ENCODE measurements at regions not wholly inside any gene's neighbourhood (a gene's known extent, or its start where the extent isn't known, plus 50 kb on each side); places are given as distances from the start of the nearest gene placed in this dataset.

- no peak overlapping the region for H3K4me2 ChIP-seq (ENCODE audit: low read depth, low read length)
- H3K9me2 ChIP-seq (replicated peaks; ENCODE audit: insufficient read depth, low read length): no peaks in the 10 kb centered on the region
- TF ChIP-seq, protein P1, sequence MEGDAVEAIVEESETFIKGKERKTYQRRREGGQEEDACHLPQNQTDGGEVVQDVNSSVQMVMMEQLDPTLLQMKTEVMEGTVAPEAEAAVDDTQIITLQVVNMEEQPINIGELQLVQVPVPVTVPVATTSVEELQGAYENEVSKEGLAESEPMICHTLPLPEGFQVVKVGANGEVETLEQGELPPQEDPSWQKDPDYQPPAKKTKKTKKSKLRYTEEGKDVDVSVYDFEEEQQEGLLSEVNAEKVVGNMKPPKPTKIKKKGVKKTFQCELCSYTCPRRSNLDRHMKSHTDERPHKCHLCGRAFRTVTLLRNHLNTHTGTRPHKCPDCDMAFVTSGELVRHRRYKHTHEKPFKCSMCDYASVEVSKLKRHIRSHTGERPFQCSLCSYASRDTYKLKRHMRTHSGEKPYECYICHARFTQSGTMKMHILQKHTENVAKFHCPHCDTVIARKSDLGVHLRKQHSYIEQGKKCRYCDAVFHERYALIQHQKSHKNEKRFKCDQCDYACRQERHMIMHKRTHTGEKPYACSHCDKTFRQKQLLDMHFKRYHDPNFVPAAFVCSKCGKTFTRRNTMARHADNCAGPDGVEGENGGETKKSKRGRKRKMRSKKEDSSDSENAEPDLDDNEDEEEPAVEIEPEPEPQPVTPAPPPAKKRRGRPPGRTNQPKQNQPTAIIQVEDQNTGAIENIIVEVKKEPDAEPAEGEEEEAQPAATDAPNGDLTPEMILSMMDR (IDR thresholded peaks at IDR 0.05; ENCODE audit: low read length): no peak
- TF ChIP-seq EZH2 (optimal IDR thresholded peaks at IDR 0.05; ENCODE audit: low read depth, low read length) (no peak), EZH2phosphoT487 (IDR thresholded peaks at IDR 0.05; ENCODE audit: low read length) (no peak)
- H3K36me3 ChIP-seq (replicated peaks; ENCODE audit: insufficient read depth, low read length): no peaks in the 10 kb centered on the region
- H3K4me3 ChIP-seq (ENCODE audit: low read length): no peak overlapping the region
- no peak overlapping the region for H3K27ac ChIP-seq (ENCODE audit: low read length)
- H3K27me3 ChIP-seq (replicated peaks; ENCODE audit: insufficient read depth, low read length): no peaks in the 10 kb centered on the region
- no peaks in the 10 kb centered on the region for H3F3A ChIP-seq (ENCODE audit: insufficient read depth, low read length)
- no peak for DNase-seq
- H3K9ac ChIP-seq (ENCODE audit: low read length): no peak overlapping the region
- no peaks in the 10 kb centered on the region for H4K20me1 ChIP-seq (ENCODE audit: insufficient read depth, low read length)
- no peaks in the 10 kb centered on the region for H3K9me3 ChIP-seq (replicated peaks; ENCODE audit: insufficient read depth, low read length)
- H2AFZ ChIP-seq (ENCODE audit: low read length): no peak overlapping the region
- H3K4me1 ChIP-seq (ENCODE audit: low read length): no peaks in the 10 kb centered on the region
- no peaks in the 10 kb centered on the region for H3K79me2 ChIP-seq (ENCODE audit: low read length)
Observed at GRCh38 chr5:135212361-135213026, 178.5 kb upstream of the PITX1 start.

DNA sequence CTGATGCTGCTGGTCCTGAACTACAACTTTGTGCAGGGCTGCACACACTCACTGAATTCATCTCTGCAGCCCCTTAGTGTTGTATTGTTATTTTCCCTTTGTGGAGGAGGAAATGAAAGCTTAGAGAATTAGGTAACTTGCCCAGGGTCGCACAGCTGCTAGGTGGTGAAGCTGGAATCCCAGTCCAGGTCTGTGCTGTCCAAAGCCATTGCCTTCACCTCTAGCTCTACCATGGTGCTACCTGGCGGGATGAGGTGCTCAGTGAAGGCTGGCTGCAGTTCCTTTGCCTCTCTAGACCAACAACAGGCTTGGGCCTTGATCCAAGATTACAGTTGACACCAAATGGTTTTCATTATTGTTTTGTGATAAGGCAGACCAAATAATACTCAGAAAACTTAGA is 177.8 kb upstream of the PITX1 start:
- TF ChIP-seq, protein P1 (IDR thresholded peaks at IDR 0.05; ENCODE audit: low read length): no peak
- no peak for TF ChIP-seq EZH2phosphoT487 (IDR thresholded peaks at IDR 0.05; ENCODE audit: low read length)
- TF ChIP-seq EZH2 (optimal IDR thresholded peaks at IDR 0.05; ENCODE audit: low read depth, low read length): no peak
- Histone ChIP-seq H3K4me3 (ENCODE audit: low read length) (no peak overlapping the region), H3K36me3 (replicated peaks; ENCODE audit: insufficient read depth, low read length) (no peaks in the 10 kb centered on the region), H4K20me1 (ENCODE audit: insufficient read depth, low read length) (no peaks in the 10 kb centered on the region), H3K4me2 (ENCODE audit: low read depth, low read length) (no peak overlapping the region), H3K27ac (ENCODE audit: low read length) (no peak overlapping the region), H3F3A (ENCODE audit: insufficient read depth, low read length) (no peaks in the 10 kb centered on the region), H3K79me2 (ENCODE audit: low read length) (no peaks in the 10 kb centered on the region), H3K9me3 (replicated peaks; ENCODE audit: insufficient read depth, low read length) (no peaks in the 10 kb centered on the region), H3K4me1 (ENCODE audit: low read length) (no peaks in the 10 kb centered on the region), H3K27me3 (replicated peaks; ENCODE audit: insufficient read depth, low read length) (no peaks in the 10 kb centered on the region), H3K9me2 (replicated peaks; ENCODE audit: insufficient read depth, low read length) (no peaks in the 10 kb centered on the region), H2AFZ (ENCODE audit: low read length) (no peak overlapping the region), H3K9ac (ENCODE audit: low read length) (no peak overlapping the region)
- no peak for DNase-seq

DNA sequence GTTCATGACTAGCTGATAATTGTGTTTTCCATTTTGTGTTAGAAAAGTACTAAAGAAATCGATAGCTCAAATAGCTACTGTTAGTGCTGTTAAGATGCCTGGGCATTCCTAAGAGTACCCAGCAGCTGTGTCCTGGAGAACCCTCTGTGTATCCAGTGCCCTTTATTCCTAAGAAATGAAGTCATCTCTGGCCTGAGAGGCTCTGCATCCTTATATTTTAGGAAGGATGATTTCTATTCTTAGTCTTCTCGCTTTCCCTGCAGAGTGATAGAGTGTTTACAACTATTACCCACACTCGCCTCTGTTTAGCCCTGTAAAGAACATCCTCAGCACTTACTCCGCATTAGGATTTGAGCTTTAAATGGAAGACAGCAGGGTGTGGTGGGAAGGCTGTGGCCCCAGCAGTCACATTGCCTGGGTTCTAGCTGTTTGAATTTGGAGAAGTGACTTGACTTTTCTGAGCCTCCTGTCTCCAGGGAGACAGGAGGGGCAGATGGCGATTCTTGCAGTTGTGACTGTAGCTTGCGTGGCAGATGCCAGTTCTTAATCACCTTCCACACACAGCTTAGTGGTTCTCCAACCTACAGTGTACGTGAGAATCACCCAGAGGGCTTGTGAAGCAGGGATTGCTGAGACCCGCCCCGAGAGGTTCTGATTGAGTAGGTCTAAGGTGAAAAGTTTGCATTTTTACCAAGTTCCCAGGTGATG is 177.2 kb upstream of the PITX1 start:
- DNase-seq: no peak
- TF ChIP-seq EZH2phosphoT487 (IDR thresholded peaks at IDR 0.05; ENCODE audit: low read length) (no peak), EZH2 (optimal IDR thresholded peaks at IDR 0.05; ENCODE audit: low read depth, low read length) (no peak)
- TF ChIP-seq, protein P1 (IDR thresholded peaks at IDR 0.05; ENCODE audit: low read length): no peak
- Histone ChIP-seq H3K4me1 (ENCODE audit: low read length) (no peaks in the 10 kb centered on the region), H3K27ac (ENCODE audit: low read length) (no peak overlapping the region), H2AFZ (ENCODE audit: low read length) (no peak overlapping the region), H3K36me3 (replicated peaks; ENCODE audit: insufficient read depth, low read length) (no peaks in the 10 kb centered on the region), H3K4me2 (ENCODE audit: low read depth, low read length) (no peak overlapping the region), H4K20me1 (ENCODE audit: insufficient read depth, low read length) (no peaks in the 10 kb centered on the region), H3K9ac (ENCODE audit: low read length) (no peak overlapping the region), H3K27me3 (replicated peaks; ENCODE audit: insufficient read depth, low read length) (no peaks in the 10 kb centered on the region), H3K4me3 (ENCODE audit: low read length) (no peak overlapping the region), H3F3A (ENCODE audit: insufficient read depth, low read length) (no peaks in the 10 kb centered on the region), H3K79me2 (ENCODE audit: low read length) (no peaks in the 10 kb centered on the region), H3K9me2 (replicated peaks; ENCODE audit: insufficient read depth, low read length) (no peaks in the 10 kb centered on the region), H3K9me3 (replicated peaks; ENCODE audit: insufficient read depth, low read length) (no peaks in the 10 kb centered on the region)
